ENCODE measurements at regions not wholly inside any gene's neighbourhood (a gene's known extent, or its start where the extent isn't known, plus 50 kb on each side); places are given as distances from the start of the nearest gene placed in this dataset.

- H3F3A ChIP-seq (ENCODE audit: insufficient read depth, low read length, poor library complexity, severe bottlenecking) = peaks cover 10% of the 10 kb centered on the region
- no peak overlapping the region for H3K4me3 ChIP-seq (ENCODE audit: low read length)
- H3K79me2 ChIP-seq (replicated peaks; ENCODE audit: insufficient read depth, low read length) = no peaks in the 10 kb centered on the region
- TF ChIP-seq EP300 (conservative IDR thresholded peaks at IDR 0.05; ENCODE audit: poor library complexity, severe bottlenecking) (no peak), RAD21 (conservative IDR thresholded peaks at IDR 0.05) (no peak), TAF1 (IDR thresholded peaks at IDR 0.05; ENCODE audit: low read depth) (no peak), MXI1 (conservative IDR thresholded peaks at IDR 0.05; ENCODE audit: poor library complexity, severe bottlenecking) (no peak), SMC3 (conservative IDR thresholded peaks at IDR 0.05; ENCODE audit: poor library complexity) (no peak), EZH2 (IDR thresholded peaks at IDR 0.05; ENCODE audit: borderline replicate concordance, insufficient read depth, low read length, poor library complexity, severe bottlenecking) (no peak), POLR2AphosphoS5 (IDR thresholded peaks at IDR 0.05) (no peak)
- TF ChIP-seq, protein P1, sequence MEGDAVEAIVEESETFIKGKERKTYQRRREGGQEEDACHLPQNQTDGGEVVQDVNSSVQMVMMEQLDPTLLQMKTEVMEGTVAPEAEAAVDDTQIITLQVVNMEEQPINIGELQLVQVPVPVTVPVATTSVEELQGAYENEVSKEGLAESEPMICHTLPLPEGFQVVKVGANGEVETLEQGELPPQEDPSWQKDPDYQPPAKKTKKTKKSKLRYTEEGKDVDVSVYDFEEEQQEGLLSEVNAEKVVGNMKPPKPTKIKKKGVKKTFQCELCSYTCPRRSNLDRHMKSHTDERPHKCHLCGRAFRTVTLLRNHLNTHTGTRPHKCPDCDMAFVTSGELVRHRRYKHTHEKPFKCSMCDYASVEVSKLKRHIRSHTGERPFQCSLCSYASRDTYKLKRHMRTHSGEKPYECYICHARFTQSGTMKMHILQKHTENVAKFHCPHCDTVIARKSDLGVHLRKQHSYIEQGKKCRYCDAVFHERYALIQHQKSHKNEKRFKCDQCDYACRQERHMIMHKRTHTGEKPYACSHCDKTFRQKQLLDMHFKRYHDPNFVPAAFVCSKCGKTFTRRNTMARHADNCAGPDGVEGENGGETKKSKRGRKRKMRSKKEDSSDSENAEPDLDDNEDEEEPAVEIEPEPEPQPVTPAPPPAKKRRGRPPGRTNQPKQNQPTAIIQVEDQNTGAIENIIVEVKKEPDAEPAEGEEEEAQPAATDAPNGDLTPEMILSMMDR (IDR thresholded peaks at IDR 0.05; ENCODE audit: poor library complexity, severe bottlenecking) = no peak
- TF ChIP-seq, protein P2, sequence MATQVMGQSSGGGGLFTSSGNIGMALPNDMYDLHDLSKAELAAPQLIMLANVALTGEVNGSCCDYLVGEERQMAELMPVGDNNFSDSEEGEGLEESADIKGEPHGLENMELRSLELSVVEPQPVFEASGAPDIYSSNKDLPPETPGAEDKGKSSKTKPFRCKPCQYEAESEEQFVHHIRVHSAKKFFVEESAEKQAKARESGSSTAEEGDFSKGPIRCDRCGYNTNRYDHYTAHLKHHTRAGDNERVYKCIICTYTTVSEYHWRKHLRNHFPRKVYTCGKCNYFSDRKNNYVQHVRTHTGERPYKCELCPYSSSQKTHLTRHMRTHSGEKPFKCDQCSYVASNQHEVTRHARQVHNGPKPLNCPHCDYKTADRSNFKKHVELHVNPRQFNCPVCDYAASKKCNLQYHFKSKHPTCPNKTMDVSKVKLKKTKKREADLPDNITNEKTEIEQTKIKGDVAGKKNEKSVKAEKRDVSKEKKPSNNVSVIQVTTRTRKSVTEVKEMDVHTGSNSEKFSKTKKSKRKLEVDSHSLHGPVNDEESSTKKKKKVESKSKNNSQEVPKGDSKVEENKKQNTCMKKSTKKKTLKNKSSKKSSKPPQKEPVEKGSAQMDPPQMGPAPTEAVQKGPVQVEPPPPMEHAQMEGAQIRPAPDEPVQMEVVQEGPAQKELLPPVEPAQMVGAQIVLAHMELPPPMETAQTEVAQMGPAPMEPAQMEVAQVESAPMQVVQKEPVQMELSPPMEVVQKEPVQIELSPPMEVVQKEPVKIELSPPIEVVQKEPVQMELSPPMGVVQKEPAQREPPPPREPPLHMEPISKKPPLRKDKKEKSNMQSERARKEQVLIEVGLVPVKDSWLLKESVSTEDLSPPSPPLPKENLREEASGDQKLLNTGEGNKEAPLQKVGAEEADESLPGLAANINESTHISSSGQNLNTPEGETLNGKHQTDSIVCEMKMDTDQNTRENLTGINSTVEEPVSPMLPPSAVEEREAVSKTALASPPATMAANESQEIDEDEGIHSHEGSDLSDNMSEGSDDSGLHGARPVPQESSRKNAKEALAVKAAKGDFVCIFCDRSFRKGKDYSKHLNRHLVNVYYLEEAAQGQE (IDR thresholded peaks at IDR 0.05; ENCODE audit: borderline replicate concordance) = no peak
- no peak overlapping the region for H3K9ac ChIP-seq (ENCODE audit: low read length)
- H3K36me3 ChIP-seq (ENCODE audit: insufficient read depth, low read length) = no peaks in the 10 kb centered on the region
- no peak overlapping the region for H2AFZ ChIP-seq (ENCODE audit: low read depth, low read length)
- H3K27ac ChIP-seq (ENCODE audit: low read length) = no peak overlapping the region
- no peaks in the 10 kb centered on the region for H3K9me3 ChIP-seq (ENCODE audit: low read length)
- H3K27me3 ChIP-seq (ENCODE audit: insufficient read depth, low read depth, low read length) = no peaks in the 10 kb centered on the region
- no peak overlapping the region for H3K4me2 ChIP-seq (ENCODE audit: low read length)
- no peaks in the 10 kb centered on the region for H4K20me1 ChIP-seq (ENCODE audit: insufficient read depth)
- H3K9me2 ChIP-seq (ENCODE audit: insufficient read depth, low read length) = no peaks in the 10 kb centered on the region
These were observed 518.2 kb upstream of the ARID1B start for GRCh38 chr6:156258981-156259380.

DNA sequence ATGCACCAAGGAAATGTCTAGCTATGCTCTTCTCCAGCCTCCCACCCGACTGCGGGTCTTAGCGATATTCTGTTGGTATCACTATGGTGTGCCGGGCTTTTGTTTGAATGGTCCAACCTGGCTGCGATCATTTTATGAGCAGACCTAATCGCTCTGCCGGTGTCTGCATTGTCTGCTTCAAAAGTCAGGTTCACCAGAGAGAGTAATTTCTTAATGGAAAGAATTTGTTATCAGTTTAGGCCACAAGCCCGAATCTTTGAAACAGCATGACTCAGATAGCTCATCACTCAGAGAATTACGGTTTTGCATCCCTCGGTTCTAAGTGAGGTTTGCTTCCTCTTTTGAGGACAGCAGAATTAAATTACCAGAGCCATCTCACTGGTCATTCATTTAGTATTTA lies 521.0 kb upstream of the ARID1B start:
- Histone ChIP-seq H3K9me3 (ENCODE audit: low read length) (no peaks in the 10 kb centered on the region), H3K79me2 (replicated peaks; ENCODE audit: insufficient read depth, low read length) (no peaks in the 10 kb centered on the region), H3F3A (ENCODE audit: insufficient read depth, low read length, poor library complexity, severe bottlenecking) (no peaks in the 10 kb centered on the region), H3K27me3 (ENCODE audit: insufficient read depth, low read depth, low read length) (no peaks in the 10 kb centered on the region), H3K4me3 (ENCODE audit: low read length) (no peak overlapping the region), H3K36me3 (ENCODE audit: insufficient read depth, low read length) (no peaks in the 10 kb centered on the region), H3K27ac (ENCODE audit: low read length) (no peak overlapping the region), H4K20me1 (ENCODE audit: insufficient read depth) (no peaks in the 10 kb centered on the region), H3K4me2 (ENCODE audit: low read length) (no peak overlapping the region), H2AFZ (ENCODE audit: low read depth, low read length) (no peak overlapping the region), H3K9me2 (ENCODE audit: insufficient read depth, low read length) (no peaks in the 10 kb centered on the region), H3K9ac (ENCODE audit: low read length) (no peak overlapping the region)
- TF ChIP-seq POLR2AphosphoS5 (IDR thresholded peaks at IDR 0.05) = no peak
- TF ChIP-seq RAD21 (conservative IDR thresholded peaks at IDR 0.05) = no peak
- TF ChIP-seq EZH2 (IDR thresholded peaks at IDR 0.05; ENCODE audit: borderline replicate concordance, insufficient read depth, low read length, poor library complexity, severe bottlenecking) = no peak
- TF ChIP-seq, protein P2 (IDR thresholded peaks at IDR 0.05; ENCODE audit: borderline replicate concordance) = no peak
- no peak for TF ChIP-seq MXI1 (conservative IDR thresholded peaks at IDR 0.05; ENCODE audit: poor library complexity, severe bottlenecking)
- no peak for TF ChIP-seq EP300 (conservative IDR thresholded peaks at IDR 0.05; ENCODE audit: poor library complexity, severe bottlenecking)
- TF ChIP-seq TAF1 (IDR thresholded peaks at IDR 0.05; ENCODE audit: low read depth) = no peak

Data from neural cell (in vitro differentiated cells).